CD4-positive, alpha-beta memory T cell (primary cell): ENCODE measurements at regions not wholly inside any gene's neighbourhood (a gene's known extent, or its start where the extent isn't known, plus 50 kb on each side); places are given as distances from the start of the nearest gene placed in this dataset.

Source experiments
- CTCF ChIA-PET: fragments of 350-600 bp; sonication (Branson Sonifier 250); formaldehyde crosslinking; loops from one replicate; lab custom pipeline; 2021; ENCODE audit warnings: inconsistent platforms; ENCODE audit not compliant: partially characterized antibody; lab: Charles Lee
- POLR2A ChIA-PET: fragments of 350-600 bp; sonication (Branson Sonifier 250); formaldehyde crosslinking; loops from one replicate; lab custom pipeline; 2021; ENCODE audit not compliant: partially characterized antibody; lab: Charles Lee
- DNase-seq, 5 donors: peaks; one replicate each; pipeline versions ENCODE4 v3.0.0 to v3.0.0-alpha.2; 2020 to 2022; ENCODE audit warnings: mixed read lengths in 1 of 5
- H3K27ac ChIP-seq: one replicate; pipeline ENCODE4 v1.7.0; 2013; ENCODE audit warnings: low read depth, low read length
- H3K27me3 ChIP-seq: 2 replicates; pipeline ENCODE4 v1.7.0; 2013; ENCODE audit warnings: mild to moderate bottlenecking, low read length, moderate library complexity; ENCODE audit not compliant: insufficient read depth
- H3K36me3 ChIP-seq: 2 replicates; pipeline ENCODE4 v1.7.0; 2013; ENCODE audit warnings: mild to moderate bottlenecking, low read length, moderate library complexity; ENCODE audit not compliant: insufficient read depth
- H3K4me1 ChIP-seq: 2 replicates; pipeline ENCODE4 v1.7.0; 2013; ENCODE audit warnings: mild to moderate bottlenecking, low read length, moderate library complexity; ENCODE audit not compliant: insufficient read depth
- H3K4me3 ChIP-seq, 2 donors: one replicate each; pipeline ENCODE4 v1.7.0; 2013; ENCODE audit warnings: low read length in 2 of 2, mild to moderate bottlenecking in 1 of 2
- H3K9me3 ChIP-seq, 2 donors: one replicate each; pipeline ENCODE4 v1.7.0; 2013; ENCODE audit warnings: low read length in 2 of 2, control low read depth in 1 of 2; ENCODE audit not compliant: control insufficient read depth in 1 of 2
- H3K27ac Mint-ChIP-seq, 7 donors: one replicate each; pipeline ENCODE4 v1.8.0; 2020 to 2021; ENCODE audit warnings: mixed read lengths in 7 of 7, mild to moderate bottlenecking in 6 of 7, inconsistent platforms in 3 of 7, moderate library complexity in 3 of 7
- H3K27me3 Mint-ChIP-seq, 2 donors: one replicate each; pipeline ENCODE4 v1.8.0; 2020 to 2021; ENCODE audit warnings: mixed read lengths in 2 of 2
- H3K36me3 Mint-ChIP-seq, 2 donors: one replicate each; pipeline ENCODE4 v1.8.0; 2020 to 2021; ENCODE audit warnings: mixed read lengths in 2 of 2, inconsistent platforms in 1 of 2, mild to moderate bottlenecking in 1 of 2
- H3K4me1 Mint-ChIP-seq, 4 donors: one replicate each; pipeline ENCODE4 v1.8.0; 2020 to 2021; ENCODE audit warnings: mixed read lengths in 4 of 4, mild to moderate bottlenecking in 1 of 4
- H3K4me3 Mint-ChIP-seq, 8 donors: one replicate each; pipeline ENCODE4 v1.8.0; 2020 to 2021; ENCODE audit warnings: mixed read lengths in 8 of 8, mild to moderate bottlenecking in 7 of 8, moderate library complexity in 6 of 8, inconsistent platforms in 3 of 8
- H3K9me3 Mint-ChIP-seq, 8 donors: one replicate each; pipeline ENCODE4 v1.8.0; 2020 to 2021; ENCODE audit warnings: mixed read lengths in 8 of 8, mild to moderate bottlenecking in 5 of 8, inconsistent platforms in 3 of 8, moderate library complexity in 1 of 8
- intact Hi-C: fragments of 100-400 bp; cut with micrococcal nuclease; formaldehyde crosslinking; loops from one replicate; pipeline ENCODE4 v1.15.1; 2023

DNA sequence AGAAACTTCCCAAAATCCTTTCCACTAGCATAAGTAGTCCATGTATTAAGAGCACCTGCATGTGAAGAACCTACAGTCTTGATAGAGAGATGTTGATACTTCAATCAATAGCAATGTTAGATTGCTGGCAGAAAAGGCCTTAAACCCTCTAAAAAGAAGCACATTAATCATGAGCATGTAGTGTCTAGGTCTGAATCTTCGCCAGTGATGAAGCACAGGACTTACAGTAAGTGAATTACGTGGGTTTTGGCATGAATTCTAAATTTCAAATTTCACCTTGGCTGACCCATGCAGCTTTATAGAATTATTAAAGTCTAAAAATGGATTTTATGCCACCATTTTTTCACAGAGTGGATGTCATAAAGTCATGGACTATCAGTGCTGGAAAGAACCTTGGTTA lies 791.6 kb upstream of the NOVA1 start:
- H3K36me3 Mint-ChIP-seq, result no peaks in the 10 kb centered on the region
- no peak overlapping the region for H3K27ac Mint-ChIP-seq
- H3K4me1 Mint-ChIP-seq, result no peaks in the 10 kb centered on the region
- Histone ChIP-seq H3K27ac (no peak overlapping the region), H3K9me3 (peaks cover 0 to 5% of the 10 kb centered on the region in 2 donors), H3K36me3 (no peaks in the 10 kb centered on the region), H3K27me3 (no peaks in the 10 kb centered on the region), H3K4me3 (no peak overlapping the region), H3K4me1 (no peaks in the 10 kb centered on the region)
- no peaks in the 10 kb centered on the region for H3K27me3 Mint-ChIP-seq
- H3K9me3 Mint-ChIP-seq, result peaks cover 0 to 35% (median 12%) of the 10 kb centered on the region in 8 donors
- H3K4me3 Mint-ChIP-seq, result no peak overlapping the region
- intact Hi-C loops, result no loop called here
- CTCF ChIA-PET, result no interaction called here
- DNase-seq, result no peak
- POLR2A ChIA-PET, result no interaction called here

DNA sequence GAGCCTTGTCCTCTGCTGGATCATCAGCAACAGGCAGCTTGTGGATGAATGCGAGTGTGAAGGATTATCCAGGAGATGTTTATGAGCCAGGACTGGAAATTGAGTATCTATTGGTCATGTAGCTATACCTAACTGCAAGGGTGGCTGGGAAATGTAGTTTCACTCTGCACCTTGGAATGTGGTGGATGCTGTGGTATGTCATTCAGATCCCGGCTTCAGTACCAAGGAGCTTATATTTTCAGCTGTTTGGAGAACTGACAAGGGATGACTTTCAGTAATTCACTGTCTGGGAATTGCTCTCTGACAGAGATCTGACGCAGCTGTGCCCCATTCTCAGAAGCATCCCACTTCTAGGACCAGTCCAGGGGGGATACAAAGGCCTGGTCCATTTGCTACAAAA lies 792.3 kb upstream of the NOVA1 start:
- Mint-ChIP-seq H3K9me3 (peaks cover 0 to 39% (median 12%) of the 10 kb centered on the region in 8 donors), H3K36me3 (no peaks in the 10 kb centered on the region), H3K27me3 (no peaks in the 10 kb centered on the region), H3K27ac (no peak overlapping the region), H3K4me3 (no peak overlapping the region), H3K4me1 (no peaks in the 10 kb centered on the region)
- no peaks in the 10 kb centered on the region for H3K4me1 ChIP-seq
- intact Hi-C loops, result no loop called here
- no peaks in the 10 kb centered on the region for H3K27me3 ChIP-seq
- POLR2A ChIA-PET, result no interaction called here
- no peak overlapping the region for H3K27ac ChIP-seq
- no peak for DNase-seq
- CTCF ChIA-PET, result no interaction called here
- H3K36me3 ChIP-seq, result no peaks in the 10 kb centered on the region
- H3K9me3 ChIP-seq, result peaks cover 0 to 5% of the 10 kb centered on the region in 2 donors
- H3K4me3 ChIP-seq, result no peak overlapping the region

DNA sequence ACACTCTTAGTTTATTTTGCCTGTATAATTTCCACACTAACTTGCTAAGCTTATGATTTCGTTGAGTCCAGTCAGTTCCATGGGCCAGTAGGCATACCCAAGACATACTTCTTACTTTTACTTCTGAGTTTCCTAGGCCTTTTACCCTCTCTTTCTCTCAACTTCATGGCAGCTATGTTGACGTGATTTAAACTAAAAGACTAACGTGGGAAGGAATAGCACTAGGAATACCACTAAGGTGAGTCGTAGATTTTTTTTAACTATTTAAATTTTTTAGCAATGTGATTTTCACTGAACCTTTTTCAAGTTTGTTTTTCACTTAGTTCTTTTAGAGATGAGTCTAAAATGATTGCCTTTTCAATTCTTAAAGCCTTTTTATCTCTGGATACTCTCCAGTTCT lies 793.5 kb upstream of the NOVA1 start:
- Histone ChIP-seq H3K4me3 (no peak overlapping the region), H3K27ac (no peak overlapping the region), H3K9me3 (peaks cover 0 to 5% of the 10 kb centered on the region in 2 donors), H3K36me3 (no peaks in the 10 kb centered on the region), H3K27me3 (no peaks in the 10 kb centered on the region), H3K4me1 (no peaks in the 10 kb centered on the region)
- no peaks in the 10 kb centered on the region for H3K36me3 Mint-ChIP-seq
- H3K4me3 Mint-ChIP-seq, result no peak overlapping the region
- ChIA-PET CTCF (no interaction called here), POLR2A (no interaction called here)
- DNase-seq, result no peak
- intact Hi-C loops, result no loop called here
- peaks cover 0 to 36% (median 11%) of the 10 kb centered on the region in 8 donors for H3K9me3 Mint-ChIP-seq
- no peaks in the 10 kb centered on the region for H3K4me1 Mint-ChIP-seq
- no peaks in the 10 kb centered on the region for H3K27me3 Mint-ChIP-seq
- H3K27ac Mint-ChIP-seq, result no peak overlapping the region

DNA sequence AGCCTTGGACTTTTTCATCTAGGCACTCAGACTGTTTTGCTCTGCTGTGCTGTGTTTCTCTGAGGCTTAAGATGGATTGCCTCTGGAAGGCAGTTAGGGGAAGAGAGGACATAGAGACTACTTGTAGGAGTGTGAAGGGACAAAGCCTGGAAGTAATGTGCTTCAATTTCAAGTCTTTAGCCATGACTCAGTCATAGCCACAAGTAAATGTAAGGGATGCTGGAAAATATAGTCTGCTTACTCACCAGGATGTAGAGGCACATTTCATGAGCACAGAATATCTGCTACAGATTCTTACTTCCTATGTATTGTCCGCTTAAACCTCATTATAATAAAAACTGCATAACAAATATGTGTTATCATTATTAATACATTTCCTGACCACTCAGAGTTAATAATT lies 794.3 kb upstream of the NOVA1 start:
- H3K4me3 Mint-ChIP-seq, result no peak overlapping the region
- H3K4me1 Mint-ChIP-seq, result no peaks in the 10 kb centered on the region
- Histone ChIP-seq H3K9me3 (peaks cover 0 to 5% of the 10 kb centered on the region in 2 donors), H3K36me3 (no peaks in the 10 kb centered on the region), H3K4me3 (no peak overlapping the region), H3K27me3 (no peaks in the 10 kb centered on the region), H3K27ac (no peak overlapping the region), H3K4me1 (no peaks in the 10 kb centered on the region)
- DNase-seq, result no peak
- H3K27me3 Mint-ChIP-seq, result no peaks in the 10 kb centered on the region
- H3K9me3 Mint-ChIP-seq, result peaks cover 0 to 36% (median 11%) of the 10 kb centered on the region in 8 donors
- no peaks in the 10 kb centered on the region for H3K36me3 Mint-ChIP-seq
- POLR2A ChIA-PET, result no interaction called here
- intact Hi-C loops, result no loop called here
- CTCF ChIA-PET, result no interaction called here
- no peak overlapping the region for H3K27ac Mint-ChIP-seq

DNA sequence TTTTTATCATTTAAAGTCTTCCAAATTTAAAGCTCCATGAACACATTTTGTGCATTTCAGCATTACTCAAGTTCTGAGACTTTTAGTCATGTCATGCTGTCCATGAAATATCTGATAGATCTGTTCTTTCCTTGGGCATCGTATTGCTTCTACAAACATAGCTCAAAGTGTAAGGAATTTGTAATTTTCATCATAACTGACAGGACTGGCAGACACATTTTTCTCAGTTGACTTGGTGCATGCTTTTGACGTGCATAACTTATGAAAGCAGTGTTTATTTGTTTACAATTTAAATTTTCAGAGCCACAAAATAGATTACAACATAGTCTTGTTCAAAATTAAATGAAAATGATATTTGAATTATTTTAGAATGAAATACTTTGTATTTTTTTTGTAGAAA lies 812.1 kb upstream of the NOVA1 start:
- Mint-ChIP-seq H3K4me1 (no peaks in the 10 kb centered on the region), H3K27ac (no peak overlapping the region), H3K27me3 (no peaks in the 10 kb centered on the region), H3K9me3 (peaks cover 2 to 19% (median 13%) of the 10 kb centered on the region in 8 donors), H3K4me3 (no peak overlapping the region), H3K36me3 (no peaks in the 10 kb centered on the region)
- Histone ChIP-seq H3K4me1 (no peaks in the 10 kb centered on the region), H3K27ac (no peak overlapping the region), H3K9me3 (no peaks in the 10 kb centered on the region), H3K4me3 (no peak overlapping the region), H3K36me3 (no peaks in the 10 kb centered on the region), H3K27me3 (no peaks in the 10 kb centered on the region)
- DNase-seq, result no peak
- intact Hi-C loops, result no loop called here
- ChIA-PET POLR2A (no interaction called here), CTCF (no interaction called here)

DNA sequence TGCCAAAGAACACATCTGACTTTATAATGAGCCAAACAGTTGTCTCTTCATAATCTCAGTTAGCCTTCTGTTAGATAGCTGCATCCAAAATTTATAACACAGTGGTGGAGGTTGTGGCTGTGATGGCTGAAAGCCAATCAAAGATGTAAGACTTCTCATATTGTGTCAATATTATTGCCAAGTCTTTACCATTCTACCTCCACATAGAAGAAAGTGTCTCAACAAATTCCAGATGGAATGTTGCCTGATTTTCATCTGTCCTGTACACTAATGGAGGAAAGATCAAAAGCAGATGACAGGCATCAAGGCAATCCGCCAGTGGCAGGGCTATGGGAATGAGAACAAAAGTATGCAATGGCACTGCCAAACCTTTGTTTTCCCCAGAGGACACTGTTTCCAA lies 813.1 kb upstream of the NOVA1 start:
- CTCF ChIA-PET, result no interaction called here
- intact Hi-C loops, result no loop called here

DNA sequence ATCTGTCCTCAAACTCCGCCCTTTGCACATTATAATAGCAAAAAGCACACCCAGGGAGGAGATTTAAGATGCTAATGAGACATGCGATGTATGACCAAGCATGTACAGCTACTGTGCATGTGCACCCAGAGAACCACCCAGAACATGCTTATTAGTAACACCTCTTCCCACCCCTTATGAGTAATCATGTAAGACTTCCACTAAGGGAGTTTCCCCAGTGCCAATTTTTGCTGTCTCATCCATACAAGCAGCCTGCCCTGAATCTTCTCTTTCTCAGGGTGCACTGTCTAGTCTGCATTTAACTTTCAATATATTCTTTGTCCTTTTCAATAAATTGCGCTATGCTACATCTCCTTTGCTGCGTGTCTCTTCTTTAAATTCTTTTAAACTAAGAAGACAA lies 830.0 kb upstream of the NOVA1 start:
- Mint-ChIP-seq H3K9me3 (peaks cover 0 to 18% (median 9%) of the 10 kb centered on the region in 8 donors), H3K36me3 (no peaks in the 10 kb centered on the region), H3K4me1 (no peaks in the 10 kb centered on the region), H3K27ac (no peak overlapping the region), H3K4me3 (no peak overlapping the region), H3K27me3 (no peaks in the 10 kb centered on the region)
- Histone ChIP-seq H3K9me3 (no peaks in the 10 kb centered on the region), H3K36me3 (no peaks in the 10 kb centered on the region), H3K27me3 (no peaks in the 10 kb centered on the region), H3K27ac (no peak overlapping the region), H3K4me3 (no peak overlapping the region), H3K4me1 (no peaks in the 10 kb centered on the region)
- ChIA-PET CTCF (no interaction called here), POLR2A (no interaction called here)
- intact Hi-C loops, result no loop called here
- no peak for DNase-seq

More for the DNA sequence above, 813.1 kb upstream of the NOVA1 start:
- H3K27ac ChIP-seq, result no peak overlapping the region
- Mint-ChIP-seq H3K27me3 (no peaks in the 10 kb centered on the region), H3K36me3 (no peaks in the 10 kb centered on the region), H3K9me3 (peaks cover 2 to 18% (median 9%) of the 10 kb centered on the region in 8 donors), H3K4me3 (no peak overlapping the region), H3K4me1 (no peaks in the 10 kb centered on the region), H3K27ac (no peak overlapping the region)
- no peak overlapping the region for H3K4me3 ChIP-seq
- no peaks in the 10 kb centered on the region for H3K36me3 ChIP-seq
- POLR2A ChIA-PET, result no interaction called here
- H3K4me1 ChIP-seq, result no peaks in the 10 kb centered on the region
- no peaks in the 10 kb centered on the region for H3K9me3 ChIP-seq
- H3K27me3 ChIP-seq, result no peaks in the 10 kb centered on the region
- no peak for DNase-seq
